NB4 (cell line): ENCODE measurements at regions not wholly inside any gene's neighbourhood (a gene's known extent, or its start where the extent isn't known, plus 50 kb on each side); places are given as distances from the start of the nearest gene placed in this dataset.
"Not testable (repeated sequence)": the region's sequence is repeated elsewhere in the genome, so short reads cannot be mapped to it uniquely, and the experiment has no call there.

Source experiments
- CTCF ChIP-seq: IDR thresholded peaks from one replicate; pipeline ENCODE4 v1.5.1; 2012; ENCODE audit warnings: low read depth, low read length
- POLR2A ChIP-seq: IDR thresholded peaks from 2 replicates; pipeline ENCODE4 v1.6.1; 2011; ENCODE audit warnings: mild to moderate bottlenecking; ENCODE audit not compliant: insufficient read length; ENCODE audit errors: extremely low read depth

GRCh38 chr20:29109386-29109785 is 2148.1 kb upstream of the DEFB115 start:
- TF ChIP-seq CTCF, POLR2A: not testable (repeated sequence)
